GM18498 (cell line): ENCODE measurements at regions not wholly inside any gene's neighbourhood (a gene's known extent, or its start where the extent isn't known, plus 50 kb on each side); places are given as distances from the start of the nearest gene placed in this dataset.

ENCODE experiments used
- ATAC-seq: cut with Tn5 transposase; IDR thresholded peaks from one replicate; pipeline ENCODE4 v1.9.1; 2021; ENCODE audit warnings: mild to moderate bottlenecking, moderate library complexity; ENCODE audit not compliant: unreplicated experiment

- ATAC-seq: no peak
Observed at GRCh38 chr2:118525346-118525745, 322.1 kb downstream of the EN1 start.

- ATAC-seq: no peak
Observed at GRCh38 chr2:118524911-118525310, 322.5 kb downstream of the EN1 start.

- no peak for ATAC-seq
Observed at GRCh38 chr2:118523761-118524160, 323.7 kb downstream of the EN1 start.

- no peak for ATAC-seq
Observed at GRCh38 chr2:118521960-118522359, 325.5 kb downstream of the EN1 start.

GRCh38 chr2:118521272-118521671 is 326.2 kb downstream of the EN1 start:
- ATAC-seq: no peak

- no peak for ATAC-seq
Observed at GRCh38 chr2:118520246-118520645, 327.2 kb downstream of the EN1 start.

GRCh38 chr2:118519511-118519910 is 327.9 kb downstream of the EN1 start:
- ATAC-seq: no peak

- no peak for ATAC-seq
Observed at GRCh38 chr2:118510807-118511206, 336.6 kb downstream of the EN1 start.

GRCh38 chr2:118509319-118510004 is 338.0 kb downstream of the EN1 start:
- no peak for ATAC-seq

- ATAC-seq: no peak
Observed at GRCh38 chr2:118508282-118508681, 339.2 kb downstream of the EN1 start.

- no peak for ATAC-seq
Observed at GRCh38 chr2:118505436-118505835, 342.0 kb downstream of the EN1 start.

GRCh38 chr2:118502106-118502505 is 345.3 kb downstream of the EN1 start:
- ATAC-seq: no peak

GRCh38 chr2:118498943-118499342 is 348.5 kb downstream of the EN1 start:
- ATAC-seq: no peak

- no peak for ATAC-seq
Observed at GRCh38 chr2:118496870-118497611, 350.4 kb downstream of the EN1 start.

GRCh38 chr2:118496467-118496866 is 351.0 kb downstream of the EN1 start:
- no peak for ATAC-seq

- ATAC-seq: no peak
Observed at GRCh38 chr2:118495290-118495689, 352.2 kb downstream of the EN1 start.

- ATAC-seq: no peak
Observed at GRCh38 chr2:118493213-118493612, 354.2 kb downstream of the EN1 start.

GRCh38 chr2:118492335-118492734 is 355.1 kb downstream of the EN1 start:
- no peak for ATAC-seq

- ATAC-seq: no peak
Observed at GRCh38 chr2:118490330-118490729, 357.1 kb downstream of the EN1 start.

- no peak for ATAC-seq
Observed at GRCh38 chr2:118489712-118490299, 357.6 kb downstream of the EN1 start.

GRCh38 chr2:118481299-118481698 is 366.1 kb downstream of the EN1 start:
- no peak for ATAC-seq

GRCh38 chr2:118479020-118479419 is 368.4 kb downstream of the EN1 start:
- no peak for ATAC-seq
